GM23338 (cell line): ENCODE measurements at regions not wholly inside any gene's neighbourhood (a gene's known extent, or its start where the extent isn't known, plus 50 kb on each side); places are given as distances from the start of the nearest gene placed in this dataset.

Experiments
- ATAC-seq: fragments of 200-7000 bp; cut with Tn5 transposase; 3 replicates; pipeline ENCODE4 v1.9.1; 2020
- DNase-seq: peaks from one replicate; pipeline ENCODE4 v3.0.0-alpha.2; 2015; ENCODE audit warnings: low spot score
- H2AFZ ChIP-seq: fragments of 200-600 bp; sonication (generic); 2 replicates; pipeline ENCODE4 v1.8.0; 2016; ENCODE audit warnings: antibody characterized with exemption, mild to moderate bottlenecking, moderate library complexity
- H3F3A ChIP-seq: fragments of 200-600 bp; sonication (generic); replicated peaks from 2 replicates; pipeline ENCODE4 v1.8.0; 2017; ENCODE audit warnings: antibody characterized with exemption, mixed run types, low read depth
- H3K27ac ChIP-seq: fragments of 200-600 bp; sonication (generic); 2 replicates; pipeline ENCODE4 v1.6.1; 2016; ENCODE audit warnings: low read depth
- H3K27me3 ChIP-seq: fragments of 200-600 bp; sonication (generic); 2 replicates; pipeline ENCODE4 v1.8.0; 2016; ENCODE audit warnings: mild to moderate bottlenecking, mixed run types, moderate library complexity; ENCODE audit not compliant: insufficient read depth
- H3K36me3 ChIP-seq: fragments of 200-600 bp; sonication (generic); 2 replicates; pipeline ENCODE4 v1.8.0; 2016; ENCODE audit warnings: mild to moderate bottlenecking; ENCODE audit not compliant: insufficient read depth
- H3K4me1 ChIP-seq: fragments of 200-600 bp; sonication (generic); 2 replicates; pipeline ENCODE4 v1.8.0; 2016; ENCODE audit warnings: mild to moderate bottlenecking, moderate library complexity; ENCODE audit not compliant: insufficient read depth
- H3K4me2 ChIP-seq: fragments of 200-600 bp; sonication (generic); 2 replicates; pipeline ENCODE4 v1.7.1; 2017; ENCODE audit warnings: mixed run types
- H3K4me3 ChIP-seq: fragments of 200-600 bp; sonication (generic); 2 replicates; pipeline ENCODE4 v1.6.1; 2016; ENCODE audit warnings: mixed run types
- H3K79me2 ChIP-seq: fragments of 200-600 bp; sonication (generic); replicated peaks from 2 replicates; pipeline ENCODE4 v1.8.0; 2017; ENCODE audit warnings: mild to moderate bottlenecking; ENCODE audit not compliant: insufficient read depth
- H3K9me2 ChIP-seq: fragments of 200-600 bp; sonication (generic); 2 replicates; pipeline ENCODE4 v1.8.0; 2017; ENCODE audit not compliant: insufficient read depth
- H4K20me1 ChIP-seq: fragments of 200-600 bp; sonication (generic); replicated peaks from 2 replicates; pipeline ENCODE4 v1.8.0; 2017; ENCODE audit warnings: mild to moderate bottlenecking; ENCODE audit not compliant: insufficient read depth
- H3K27ac Mint-ChIP-seq: 2 replicates; pipeline ENCODE4 v1.8.0; 2020; ENCODE audit warnings: inconsistent platforms, mild to moderate bottlenecking, moderate library complexity, mixed read lengths
- H3K27me3 Mint-ChIP-seq: 3 replicates; pipeline ENCODE4 v1.8.0; 2022; ENCODE audit warnings: low read depth, mild to moderate bottlenecking, moderate library complexity, mixed read lengths, inconsistent platforms; ENCODE audit not compliant: insufficient read depth, poor library complexity
- H3K36me3 Mint-ChIP-seq: 3 replicates; pipeline ENCODE4 v1.8.0; 2021; ENCODE audit warnings: low read depth, mild to moderate bottlenecking, inconsistent platforms, moderate library complexity, mixed read lengths
- H3K4me1 Mint-ChIP-seq: 3 replicates; pipeline ENCODE4 v1.8.0; 2020; ENCODE audit warnings: mild to moderate bottlenecking, inconsistent platforms, mixed read lengths
- H3K4me3 Mint-ChIP-seq: 3 replicates; pipeline ENCODE4 v1.8.0; 2021; ENCODE audit warnings: moderate library complexity, mild to moderate bottlenecking, inconsistent platforms, mixed read lengths
- H3K9me3 Mint-ChIP-seq: 3 replicates; pipeline ENCODE4 v1.8.0; 2020; ENCODE audit warnings: moderate library complexity, mild to moderate bottlenecking, inconsistent platforms, mixed read lengths
- CREB1 ChIP-seq: fragments of 250-450 bp; sonication (Bioruptor Pico); IDR thresholded peaks from 2 replicates; pipeline ENCODE4 v1.5.0; 2020; ENCODE audit warnings: low read depth, mild to moderate bottlenecking, moderate library complexity
- CTCF ChIP-seq, 2 experiments: fragments of 200-600 bp in 1 of 2; sonication (generic) in 1 of 2; conservative IDR thresholded peaks; 2 replicates each; pipeline versions ENCODE4 v1.5.1 to v1.6.1; 2016 to 2017; ENCODE audit warnings: antibody characterized with exemption in 2 of 2, low read depth in 2 of 2, mild to moderate bottlenecking in 2 of 2, moderate library complexity in 1 of 2
- ETS1 ChIP-seq: IDR thresholded peaks from 2 replicates; pipeline ENCODE4 v1.6.1; 2016; ENCODE audit warnings: antibody characterized with exemption
- EZH2 ChIP-seq: fragments of 200-600 bp; sonication (generic); IDR thresholded peaks from one replicate; pipeline ENCODE4 v1.8.0; 2017; ENCODE audit warnings: antibody characterized with exemption, mild to moderate bottlenecking, low read depth; ENCODE audit not compliant: unreplicated experiment
- EZH2phosphoT487 ChIP-seq: fragments of 200-600 bp; sonication (generic); IDR thresholded peaks from one replicate; pipeline ENCODE4 v1.8.1; 2018; ENCODE audit warnings: antibody characterized with exemption; ENCODE audit not compliant: unreplicated experiment
- JUNB ChIP-seq: IDR thresholded peaks from one replicate; pipeline ENCODE4 v1.6.1; 2016; ENCODE audit warnings: antibody characterized with exemption; ENCODE audit not compliant: unreplicated experiment
- NANOG ChIP-seq: IDR thresholded peaks from 2 replicates; pipeline ENCODE4 v1.6.1; 2016; ENCODE audit warnings: antibody characterized with exemption, borderline replicate concordance
- STAT1 ChIP-seq: IDR thresholded peaks from one replicate; pipeline ENCODE4 v1.6.1; 2016; ENCODE audit warnings: antibody characterized with exemption; ENCODE audit not compliant: unreplicated experiment
- ZNF462 ChIP-seq: fragments of 250-450 bp; sonication (Bioruptor Pico); IDR thresholded peaks from 2 replicates; pipeline ENCODE4 v1.5.0; 2020; ENCODE audit warnings: mild to moderate bottlenecking, moderate library complexity

- Mint-ChIP-seq H3K9me3 (no peaks in the 10 kb centered on the region; the same call in 1 of the 3 replicates), H3K27ac (no peak overlapping the region), H3K4me3 (no peak overlapping the region), H3K4me1 (no peaks in the 10 kb centered on the region), H3K36me3 (no peaks in the 10 kb centered on the region), H3K27me3 (no peaks in the 10 kb centered on the region)
- no peak overlapping the region for H3K4me3 ChIP-seq
- H4K20me1 ChIP-seq: no peaks in the 10 kb centered on the region
- no peak overlapping the region for H2AFZ ChIP-seq
- ATAC-seq (no peak), DNase-seq (no peak)
- H3K27me3 ChIP-seq: no peaks in the 10 kb centered on the region
- H3F3A ChIP-seq: no peaks in the 10 kb centered on the region
- no peaks in the 10 kb centered on the region for H3K36me3 ChIP-seq
- H3K4me2 ChIP-seq: no peak overlapping the region
- H3K4me1 ChIP-seq: no peaks in the 10 kb centered on the region
- H3K79me2 ChIP-seq: no peaks in the 10 kb centered on the region
- H3K9me2 ChIP-seq: no peaks in the 10 kb centered on the region
- TF ChIP-seq JUNB (no peak), EZH2phosphoT487 (no peak)
- no peak overlapping the region for H3K27ac ChIP-seq
Observed at GRCh38 chr1:198955085-198955484, 316.2 kb downstream of the PTPRC start.

GRCh38 chr1:198957044-198957443 is 318.2 kb downstream of the PTPRC start:
- H3K36me3 ChIP-seq: no peaks in the 10 kb centered on the region
- no peak for ATAC-seq
- H3K79me2 ChIP-seq: no peaks in the 10 kb centered on the region
- H3K4me3 ChIP-seq: no peak overlapping the region
- Mint-ChIP-seq H3K27ac (no peak overlapping the region), H3K27me3 (no peaks in the 10 kb centered on the region), H3K4me1 (no peaks in the 10 kb centered on the region), H3K9me3 (no peaks in the 10 kb centered on the region; the same call in 1 of the 3 replicates), H3K4me3 (no peak overlapping the region), H3K36me3 (no peaks in the 10 kb centered on the region)
- H3K4me1 ChIP-seq: no peaks in the 10 kb centered on the region
- no peak overlapping the region for H3K27ac ChIP-seq
- H4K20me1 ChIP-seq: no peaks in the 10 kb centered on the region
- H3F3A ChIP-seq: no peaks in the 10 kb centered on the region
- TF ChIP-seq CREB1: no peak
- no peak for DNase-seq
- H3K9me2 ChIP-seq: 0 out of 2 replicates have a peak, but pooled peaks cover 4% of the 10 kb centered on the region
- H3K27me3 ChIP-seq: no peaks in the 10 kb centered on the region
- H3K4me2 ChIP-seq: no peak overlapping the region
- no peak overlapping the region for H2AFZ ChIP-seq

- Histone ChIP-seq H3F3A (no peaks in the 10 kb centered on the region), H3K4me3 (no peak overlapping the region), H3K4me1 (no peaks in the 10 kb centered on the region), H3K36me3 (no peaks in the 10 kb centered on the region), H2AFZ (no peak overlapping the region), H3K79me2 (no peaks in the 10 kb centered on the region), H4K20me1 (no peaks in the 10 kb centered on the region), H3K4me2 (no peak overlapping the region), H3K27me3 (no peaks in the 10 kb centered on the region), H3K27ac (no peak overlapping the region), H3K9me2 (peaks cover 4% of the 10 kb centered on the region; the same call in 1 of the 2 replicates)
- no peak overlapping the region for H3K4me3 Mint-ChIP-seq
- H3K36me3 Mint-ChIP-seq: no peaks in the 10 kb centered on the region
- DNase-seq: no peak
- ATAC-seq: no peak
- no peaks in the 10 kb centered on the region for H3K4me1 Mint-ChIP-seq
- no peaks in the 10 kb centered on the region; the same call in 1 of the 3 replicates for H3K9me3 Mint-ChIP-seq
- peaks cover 3% of the 10 kb centered on the region for H3K27me3 Mint-ChIP-seq
- no peak overlapping the region for H3K27ac Mint-ChIP-seq
- TF ChIP-seq ETS1 (no peak), ZNF462 (CRISPR knock-in tag) (no peak), NANOG (no peak), EZH2 (no peak), CTCF (conservative IDR thresholded peaks at IDR 0.05; ENCODE audit: low read depth in 2 of 2) (no peak), STAT1 (no peak), EZH2phosphoT487 (no peak)
Observed at GRCh38 chr1:198959032-198959431, 320.2 kb downstream of the PTPRC start.
